GM21526 (cell line): ENCODE measurements at regions not wholly inside any gene's neighbourhood (a gene's known extent, or its start where the extent isn't known, plus 50 kb on each side); places are given as distances from the start of the nearest gene placed in this dataset.

Experiments used
- ATAC-seq: cut with Tn5 transposase; IDR thresholded peaks from one replicate; pipeline ENCODE4 v1.9.1; 2021; ENCODE audit warnings: moderate library complexity; ENCODE audit not compliant: unreplicated experiment, low FRiP score

GRCh38 chr13:56902276-56902675, 238.4 kb upstream of the PRR20A start:
- ATAC-seq: no peak

GRCh38 chr13:56903710-56904282, 236.9 kb upstream of the PRR20A start:
- ATAC-seq: no peak

DNA sequence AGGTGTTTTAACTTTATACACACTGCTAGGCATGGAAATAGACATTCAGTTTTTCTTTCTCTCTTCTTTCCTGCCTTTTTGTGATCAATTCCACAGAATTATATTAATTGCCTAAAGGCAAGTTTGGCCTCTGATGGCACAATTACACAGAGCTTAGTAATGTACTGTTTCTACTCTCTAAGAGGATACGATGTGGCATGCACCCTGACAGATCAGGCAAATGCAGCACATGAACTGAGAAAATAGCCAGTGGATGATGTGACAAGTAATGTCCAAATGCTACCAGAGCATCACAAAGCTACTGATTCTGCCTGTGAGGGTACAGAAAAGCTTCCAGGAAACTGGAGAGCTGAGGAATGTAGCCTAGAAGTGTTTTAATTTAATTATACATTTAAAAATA, 233.8 kb upstream of the PRR20A start:
- no peak for ATAC-seq

GRCh38 chr13:56907766-56908165, 233.0 kb upstream of the PRR20A start:
- ATAC-seq: no peak

GRCh38 chr13:56909896-56910600, 230.7 kb upstream of the PRR20A start:
- ATAC-seq: no peak

DNA sequence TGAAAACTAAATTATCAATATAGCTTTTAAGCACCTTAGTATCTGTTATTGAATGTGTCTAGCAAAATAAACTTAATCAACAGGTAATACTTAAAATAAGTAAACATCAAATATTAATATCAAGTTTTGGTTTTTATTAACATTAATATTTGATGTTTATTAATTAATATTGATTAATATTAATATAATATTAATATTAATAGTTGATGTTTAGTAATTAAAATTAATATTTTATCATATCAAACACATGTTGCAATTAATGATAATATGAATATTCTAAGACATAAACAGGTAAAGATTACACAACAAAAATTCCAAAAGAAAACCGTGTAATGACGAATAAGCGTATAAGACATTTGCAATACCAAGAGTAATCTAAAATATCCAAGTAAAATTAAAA, 222.8 kb upstream of the PRR20A start:
- ATAC-seq: no peak

GRCh38 chr13:56923626-56924140, 217.0 kb upstream of the PRR20A start:
- ATAC-seq: no peak

GRCh38 chr13:56924401-56924800, 216.3 kb upstream of the PRR20A start:
- ATAC-seq: no peak

- no peak for ATAC-seq
These were observed 208.6 kb upstream of the PRR20A start for GRCh38 chr13:56932104-56932503.

- no peak for ATAC-seq
These were observed 186.8 kb upstream of the PRR20A start for GRCh38 chr13:56953965-56954364.

DNA sequence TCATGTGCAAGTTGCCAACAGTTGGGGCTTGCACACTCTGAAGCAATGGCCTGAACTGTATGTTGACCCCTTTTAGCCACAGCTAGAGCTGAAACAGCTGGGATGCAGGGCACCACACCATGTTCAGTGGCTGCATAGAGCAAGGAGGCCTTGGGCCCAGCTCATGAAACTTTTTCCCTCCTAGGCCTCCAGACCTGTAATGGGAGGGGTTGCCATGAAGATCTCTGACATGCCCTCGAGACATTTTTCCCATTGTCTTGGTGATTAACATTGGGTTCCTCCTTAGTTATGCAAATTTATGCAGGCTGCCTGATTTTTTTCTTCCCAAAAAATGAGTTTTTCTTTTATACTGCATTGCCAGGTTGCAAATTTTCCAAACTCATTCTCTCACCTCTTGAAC, 165.1 kb upstream of the PRR20A start:
- no peak for ATAC-seq

- no peak for ATAC-seq
These were observed 159.9 kb upstream of the PRR20A start for GRCh38 chr13:56980856-56981255.

DNA sequence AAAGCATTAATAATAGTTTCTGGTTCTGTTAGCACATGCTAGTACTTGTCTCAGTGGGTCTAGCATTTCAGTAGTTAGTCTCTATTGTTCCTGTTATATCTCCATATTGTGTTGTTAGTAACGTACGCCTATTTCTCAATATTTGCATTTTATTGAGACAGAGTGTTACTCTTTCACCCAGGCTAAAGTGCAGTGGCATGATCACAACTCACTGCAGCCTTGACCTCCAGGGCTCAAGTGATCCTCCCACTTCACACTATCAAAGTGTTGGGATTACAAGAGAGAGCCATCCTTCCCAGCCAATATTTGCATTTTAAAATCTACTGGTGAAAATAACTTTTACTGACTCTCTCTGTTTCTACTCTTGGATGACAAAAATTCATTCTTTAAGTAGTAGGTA, 154.6 kb upstream of the PRR20A start:
- no peak for ATAC-seq

DNA sequence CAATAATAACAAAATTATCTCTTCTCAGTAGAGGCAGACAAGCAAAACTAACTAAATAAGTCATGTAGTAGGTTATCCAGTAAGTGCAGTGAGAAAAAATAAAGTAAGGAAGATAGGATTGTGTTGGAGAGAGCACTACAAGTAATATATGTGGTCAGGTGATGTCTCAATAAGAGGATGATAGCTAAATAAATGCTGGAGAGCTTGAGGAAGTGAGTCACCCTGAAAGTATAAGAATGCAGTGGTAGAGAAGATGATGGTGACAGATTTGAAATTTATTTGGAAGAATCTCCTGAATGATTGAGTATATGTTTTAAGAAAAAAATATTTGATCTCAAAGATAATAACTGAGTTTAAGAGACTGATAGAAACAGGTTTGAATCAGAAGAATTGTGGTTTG, 152.2 kb upstream of the PRR20A start:
- no peak for ATAC-seq

DNA sequence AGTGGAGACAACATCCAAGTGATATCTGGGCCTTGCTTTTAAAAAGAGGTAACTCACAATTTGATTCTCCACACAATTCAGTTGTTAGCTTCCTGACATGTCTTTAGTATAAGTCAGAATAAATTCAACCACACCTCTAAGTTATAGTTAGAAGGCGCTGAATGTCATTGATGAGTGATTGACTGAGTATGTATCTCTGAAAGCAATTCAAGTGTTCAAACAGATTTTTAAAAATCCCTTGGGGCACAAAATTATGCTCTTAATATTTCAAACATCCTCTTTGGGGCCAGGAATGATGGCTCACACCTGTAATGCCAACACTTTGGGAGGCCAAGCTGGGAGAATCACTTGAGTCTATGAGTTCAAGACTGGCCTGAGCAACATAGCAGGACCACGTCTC, 137.0 kb upstream of the PRR20A start:
- ATAC-seq: no peak

GRCh38 chr13:57017357-57017756, 123.4 kb upstream of the PRR20A start:
- ATAC-seq: no peak

GRCh38 chr13:57018915-57019314, 121.8 kb upstream of the PRR20A start:
- ATAC-seq: no peak

GRCh38 chr13:57030671-57031070, 110.0 kb upstream of the PRR20A start:
- ATAC-seq: no peak

DNA sequence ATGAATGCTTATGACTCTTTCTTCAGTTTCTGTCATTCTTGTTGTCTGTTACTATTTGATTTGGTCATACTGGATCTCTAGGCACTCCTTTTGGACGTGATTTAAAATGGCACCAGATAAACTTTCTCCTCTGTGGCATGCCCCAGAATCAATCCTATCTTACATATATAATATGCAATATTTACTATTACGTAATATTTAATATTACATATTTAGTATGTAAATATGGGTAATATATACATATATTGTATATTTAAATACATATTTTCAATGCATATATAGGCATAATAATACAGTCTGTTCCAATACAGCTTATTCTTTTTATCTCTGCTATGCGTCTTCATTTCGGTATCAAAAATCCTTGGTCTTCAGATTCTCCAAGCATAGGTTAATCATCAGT, 104.4 kb upstream of the PRR20A start:
- no peak for ATAC-seq

- no peak for ATAC-seq
These were observed 95.8 kb upstream of the PRR20A start for GRCh38 chr13:57044910-57045309.

GRCh38 chr13:57045826-57046546, 94.7 kb upstream of the PRR20A start:
- ATAC-seq: no peak
